ENCODE measurements at regions not wholly inside any gene's neighbourhood (a gene's known extent, or its start where the extent isn't known, plus 50 kb on each side); places are given as distances from the start of the nearest gene placed in this dataset.

DNA sequence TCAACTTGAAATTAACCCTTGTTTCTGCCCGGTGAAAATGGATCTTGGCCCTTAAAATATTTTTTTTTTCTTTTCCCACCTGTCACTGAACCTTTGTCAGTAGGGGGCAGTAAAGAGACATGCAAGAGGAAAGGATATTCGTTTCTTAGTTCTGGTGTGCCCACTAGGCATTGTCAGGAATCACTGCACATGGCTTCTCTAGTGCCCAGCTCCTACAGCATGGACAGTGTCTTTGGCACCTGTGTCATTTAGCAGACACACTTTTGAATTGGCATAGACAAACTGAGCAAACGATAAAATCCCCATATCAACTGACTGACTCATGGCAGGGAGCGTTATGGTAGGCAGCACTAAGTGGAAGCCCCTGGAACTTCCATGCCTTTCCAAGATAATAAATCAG, 1048.1 kb downstream of the BRINP3 start:
- H3K9ac ChIP-seq (ENCODE audit: low read length) = no peak overlapping the region
- no peaks in the 10 kb centered on the region for H3K27me3 ChIP-seq (ENCODE audit: insufficient read depth, low read length)
- H3F3A ChIP-seq (ENCODE audit: insufficient read depth, low read length) = no peaks in the 10 kb centered on the region
- H3K4me1 ChIP-seq (ENCODE audit: insufficient read depth, low read length, severe bottlenecking) = no peaks in the 10 kb centered on the region
- H3K4me3 ChIP-seq (ENCODE audit: low read depth, low read length, poor library complexity, severe bottlenecking) = no peak overlapping the region
- TF ChIP-seq, protein P1, sequence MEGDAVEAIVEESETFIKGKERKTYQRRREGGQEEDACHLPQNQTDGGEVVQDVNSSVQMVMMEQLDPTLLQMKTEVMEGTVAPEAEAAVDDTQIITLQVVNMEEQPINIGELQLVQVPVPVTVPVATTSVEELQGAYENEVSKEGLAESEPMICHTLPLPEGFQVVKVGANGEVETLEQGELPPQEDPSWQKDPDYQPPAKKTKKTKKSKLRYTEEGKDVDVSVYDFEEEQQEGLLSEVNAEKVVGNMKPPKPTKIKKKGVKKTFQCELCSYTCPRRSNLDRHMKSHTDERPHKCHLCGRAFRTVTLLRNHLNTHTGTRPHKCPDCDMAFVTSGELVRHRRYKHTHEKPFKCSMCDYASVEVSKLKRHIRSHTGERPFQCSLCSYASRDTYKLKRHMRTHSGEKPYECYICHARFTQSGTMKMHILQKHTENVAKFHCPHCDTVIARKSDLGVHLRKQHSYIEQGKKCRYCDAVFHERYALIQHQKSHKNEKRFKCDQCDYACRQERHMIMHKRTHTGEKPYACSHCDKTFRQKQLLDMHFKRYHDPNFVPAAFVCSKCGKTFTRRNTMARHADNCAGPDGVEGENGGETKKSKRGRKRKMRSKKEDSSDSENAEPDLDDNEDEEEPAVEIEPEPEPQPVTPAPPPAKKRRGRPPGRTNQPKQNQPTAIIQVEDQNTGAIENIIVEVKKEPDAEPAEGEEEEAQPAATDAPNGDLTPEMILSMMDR (IDR thresholded peaks at IDR 0.05; ENCODE audit: low read length) = peak; percentile 77
- TF ChIP-seq EZH2 (IDR thresholded peaks at IDR 0.05; ENCODE audit: borderline replicate concordance, low read length) = no peak
- H3K36me3 ChIP-seq (ENCODE audit: insufficient read depth, low read length) = no peaks in the 10 kb centered on the region
- H3K4me2 ChIP-seq (ENCODE audit: low read length) = no peak overlapping the region
- H3K27ac ChIP-seq (ENCODE audit: low read depth, low read length, poor library complexity, severe bottlenecking) = no peak overlapping the region
- H3K9me3 ChIP-seq (ENCODE audit: low read length) = no peaks in the 10 kb centered on the region
- H3K79me2 ChIP-seq (ENCODE audit: insufficient read depth, low read length) = no peaks in the 10 kb centered on the region
- H4K20me1 ChIP-seq (ENCODE audit: insufficient read depth, low read length) = no peaks in the 10 kb centered on the region
- H2AFZ ChIP-seq (ENCODE audit: low read length) = no peak overlapping the region
- no peaks in the 10 kb centered on the region for H3K9me2 ChIP-seq (ENCODE audit: low read depth, low read length)

DNA sequence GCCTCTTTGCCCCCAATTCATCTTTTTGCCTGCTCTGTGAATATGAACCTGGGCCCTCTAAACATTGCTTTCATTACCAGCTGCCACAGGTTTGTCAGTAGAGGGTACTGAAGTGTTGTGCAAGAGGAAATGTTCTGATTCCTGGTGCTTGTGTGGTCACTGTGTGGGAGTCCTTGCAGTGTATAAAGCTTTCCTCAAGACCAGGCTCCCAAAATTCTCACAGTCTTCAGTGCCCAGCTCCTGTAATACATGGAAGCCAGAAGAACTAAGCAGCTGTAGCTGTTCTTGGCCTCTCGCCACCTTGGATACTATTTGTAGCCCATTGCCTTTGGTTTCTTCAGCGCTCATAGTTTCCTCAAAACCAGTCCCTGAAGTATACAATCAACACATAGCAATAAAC, 1046.2 kb downstream of the BRINP3 start:
- Histone ChIP-seq H3F3A (ENCODE audit: insufficient read depth, low read length) (no peaks in the 10 kb centered on the region), H3K4me1 (ENCODE audit: insufficient read depth, low read length, severe bottlenecking) (no peaks in the 10 kb centered on the region), H3K4me2 (ENCODE audit: low read length) (no peak overlapping the region), H3K27ac (ENCODE audit: low read depth, low read length, poor library complexity, severe bottlenecking) (no peak overlapping the region), H3K9me2 (ENCODE audit: low read depth, low read length) (no peaks in the 10 kb centered on the region), H3K9ac (ENCODE audit: low read length) (no peak overlapping the region), H3K36me3 (ENCODE audit: insufficient read depth, low read length) (no peaks in the 10 kb centered on the region), H3K27me3 (ENCODE audit: insufficient read depth, low read length) (no peaks in the 10 kb centered on the region), H2AFZ (ENCODE audit: low read length) (no peak overlapping the region), H3K79me2 (ENCODE audit: insufficient read depth, low read length) (no peaks in the 10 kb centered on the region), H3K4me3 (ENCODE audit: low read depth, low read length, poor library complexity, severe bottlenecking) (no peak overlapping the region), H3K9me3 (ENCODE audit: low read length) (no peaks in the 10 kb centered on the region), H4K20me1 (ENCODE audit: insufficient read depth, low read length) (no peaks in the 10 kb centered on the region)
- no peak for TF ChIP-seq EZH2 (IDR thresholded peaks at IDR 0.05; ENCODE audit: borderline replicate concordance, low read length)
- TF ChIP-seq, protein P1 (IDR thresholded peaks at IDR 0.05; ENCODE audit: low read length) = no peak

DNA sequence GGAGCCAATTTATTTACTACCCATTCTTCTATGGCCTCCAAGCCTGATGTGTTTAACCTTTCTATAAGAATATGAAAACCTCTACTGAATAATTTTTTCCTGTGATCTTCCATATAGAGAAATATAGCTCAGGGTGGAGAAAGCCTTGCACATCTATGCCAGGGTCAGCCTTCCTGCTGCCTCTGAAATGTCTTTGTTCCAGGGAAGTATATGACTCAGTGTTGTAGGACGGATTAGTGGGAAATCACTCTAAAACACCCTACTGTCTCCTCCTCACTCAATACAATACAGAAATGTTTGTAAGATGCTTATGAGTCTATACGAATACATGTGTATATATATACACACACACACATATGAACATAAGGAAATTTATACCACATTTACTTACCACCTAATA, 1044.9 kb downstream of the BRINP3 start:
- no peak overlapping the region for H2AFZ ChIP-seq (ENCODE audit: low read length)
- no peaks in the 10 kb centered on the region for H3K36me3 ChIP-seq (ENCODE audit: insufficient read depth, low read length)
- no peaks in the 10 kb centered on the region for H3K4me1 ChIP-seq (ENCODE audit: insufficient read depth, low read length, severe bottlenecking)
- H3K79me2 ChIP-seq (ENCODE audit: insufficient read depth, low read length) = no peaks in the 10 kb centered on the region
- no peaks in the 10 kb centered on the region for H4K20me1 ChIP-seq (ENCODE audit: insufficient read depth, low read length)
- no peak overlapping the region for H3K9ac ChIP-seq (ENCODE audit: low read length)
- no peaks in the 10 kb centered on the region for H3K9me2 ChIP-seq (ENCODE audit: low read depth, low read length)
- no peak overlapping the region for H3K4me3 ChIP-seq (ENCODE audit: low read depth, low read length, poor library complexity, severe bottlenecking)
- H3K27me3 ChIP-seq (ENCODE audit: insufficient read depth, low read length) = no peaks in the 10 kb centered on the region
- TF ChIP-seq, protein P1 (IDR thresholded peaks at IDR 0.05; ENCODE audit: low read length) = no peak
- no peak for TF ChIP-seq EZH2 (IDR thresholded peaks at IDR 0.05; ENCODE audit: borderline replicate concordance, low read length)
- no peaks in the 10 kb centered on the region for H3F3A ChIP-seq (ENCODE audit: insufficient read depth, low read length)
- H3K9me3 ChIP-seq (ENCODE audit: low read length) = no peaks in the 10 kb centered on the region
- H3K4me2 ChIP-seq (ENCODE audit: low read length) = no peak overlapping the region
- H3K27ac ChIP-seq (ENCODE audit: low read depth, low read length, poor library complexity, severe bottlenecking) = no peak overlapping the region
